ENCODE measurements at regions not wholly inside any gene's neighbourhood (a gene's known extent, or its start where the extent isn't known, plus 50 kb on each side); places are given as distances from the start of the nearest gene placed in this dataset.
"Not testable (repeated sequence)": the region's sequence is repeated elsewhere in the genome, so short reads cannot be mapped to it uniquely, and the experiment has no call there.

GRCh38 chr12:91897025-91897515 lies 248.6 kb downstream of the BTG1 start:
- no peak for DNase-seq (ENCODE audit: low read depth in 4 of 4, low spot score in 3 of 4)

- DNase-seq (ENCODE audit: low read depth in 4 of 4, low spot score in 3 of 4) = no peak
Measured at GRCh38 chr12:91896286-91897024, 249.2 kb downstream of the BTG1 start.

GRCh38 chr12:91894911-91895310 lies 250.7 kb downstream of the BTG1 start:
- no peak for DNase-seq (ENCODE audit: low read depth in 4 of 4, low spot score in 3 of 4)

GRCh38 chr12:91893476-91893875 lies 252.2 kb downstream of the BTG1 start:
- no peak for DNase-seq (ENCODE audit: low read depth in 4 of 4, low spot score in 3 of 4)

GRCh38 chr12:91892081-91892855 lies 253.4 kb downstream of the BTG1 start:
- DNase-seq (ENCODE audit: low read depth in 4 of 4, low spot score in 3 of 4) = no peak

GRCh38 chr12:91890742-91891141 lies 254.9 kb downstream of the BTG1 start:
- no peak for DNase-seq (ENCODE audit: low read depth in 4 of 4, low spot score in 3 of 4)

- DNase-seq (ENCODE audit: low read depth in 4 of 4, low spot score in 3 of 4) = no peak
Measured at GRCh38 chr12:91889910-91890309, 255.7 kb downstream of the BTG1 start.

- DNase-seq (ENCODE audit: low read depth in 4 of 4, low spot score in 3 of 4) = no peak
Measured at GRCh38 chr12:91889059-91889458, 256.6 kb downstream of the BTG1 start.

GRCh38 chr12:91887957-91888356 lies 257.7 kb downstream of the BTG1 start:
- DNase-seq (ENCODE audit: low read depth in 4 of 4, low spot score in 3 of 4) = no peak

- DNase-seq (ENCODE audit: low read depth in 4 of 4, low spot score in 3 of 4) = no peak
Measured at GRCh38 chr12:91885851-91886731, 259.6 kb downstream of the BTG1 start.

- DNase-seq (ENCODE audit: low read depth in 4 of 4, low spot score in 3 of 4) = no peak
Measured at GRCh38 chr12:91884230-91884629, 261.4 kb downstream of the BTG1 start.

- no peak for DNase-seq (ENCODE audit: low read depth in 4 of 4, low spot score in 3 of 4)
Measured at GRCh38 chr12:91883811-91884210, 261.8 kb downstream of the BTG1 start.

- DNase-seq (ENCODE audit: low read depth in 4 of 4, low spot score in 3 of 4) = no peak
Measured at GRCh38 chr12:91882910-91883309, 262.7 kb downstream of the BTG1 start.

GRCh38 chr12:91880528-91880927 lies 265.1 kb downstream of the BTG1 start:
- DNase-seq (ENCODE audit: low read depth in 4 of 4, low spot score in 3 of 4) = no peak

GRCh38 chr12:91877456-91878235 lies 268.0 kb downstream of the BTG1 start:
- DNase-seq (ENCODE audit: low read depth in 4 of 4, low spot score in 3 of 4) = no peak

GRCh38 chr12:91877022-91877421 lies 268.6 kb downstream of the BTG1 start:
- no peak for DNase-seq (ENCODE audit: low read depth in 4 of 4, low spot score in 3 of 4)

GRCh38 chr12:91875671-91876070 lies 270.0 kb downstream of the BTG1 start:
- not testable (repeated sequence) for DNase-seq (ENCODE audit: low read depth in 4 of 4, low spot score in 3 of 4)

- DNase-seq (ENCODE audit: low read depth in 4 of 4, low spot score in 3 of 4) = no peak
Measured at GRCh38 chr12:91874086-91874865, 271.4 kb downstream of the BTG1 start.

GRCh38 chr12:91871751-91872150 lies 273.9 kb downstream of the BTG1 start:
- no peak for DNase-seq (ENCODE audit: low read depth in 4 of 4, low spot score in 3 of 4)
